CD4-positive, CD25-positive, alpha-beta regulatory T cell (primary cell): ENCODE measurements at regions not wholly inside any gene's neighbourhood (a gene's known extent, or its start where the extent isn't known, plus 50 kb on each side); places are given as distances from the start of the nearest gene placed in this dataset.

Experiments used
- ATAC-seq, 2 donors: fragments of 150-1000 bp; cut with Tn5 transposase; one replicate each; pipeline ENCODE4 v1.10.0; 2021; ENCODE audit warnings: low read depth in 2 of 2, moderate number of reproducible peaks in 2 of 2, moderate library complexity in 1 of 2
- DNase-seq, 3 donors: peaks; one replicate each; pipeline versions ENCODE4 v3.0.0 to v3.0.0-alpha.2; 2012 to 2022; ENCODE audit warnings: mixed read lengths in 1 of 3
- H3K27ac ChIP-seq: one replicate; pipeline ENCODE4 v1.7.0; 2013; ENCODE audit warnings: mild to moderate bottlenecking, low read length; ENCODE audit not compliant: insufficient read depth, poor library complexity, severe bottlenecking
- H3K27me3 ChIP-seq: one replicate; pipeline ENCODE4 v1.7.0; 2013; ENCODE audit warnings: low read length; ENCODE audit not compliant: control insufficient read depth, insufficient read depth
- H3K36me3 ChIP-seq: one replicate; pipeline ENCODE4 v1.7.0; 2013; ENCODE audit warnings: mild to moderate bottlenecking, low read length, moderate library complexity; ENCODE audit not compliant: control insufficient read depth, insufficient read depth
- H3K4me1 ChIP-seq: 2 replicates; pipeline ENCODE4 v1.7.0; 2013; ENCODE audit warnings: mild to moderate bottlenecking, low read length; ENCODE audit not compliant: insufficient read depth, control insufficient read depth, poor library complexity, severe bottlenecking
- H3K4me3 ChIP-seq: one replicate; pipeline ENCODE4 v1.7.0; 2013; ENCODE audit warnings: low read depth, mild to moderate bottlenecking, low read length, moderate library complexity
- H3K9me3 ChIP-seq, 2 experiments: 1 replicate in 1 of 2; 2 replicates in 1 of 2; pipeline ENCODE4 v1.7.0; 2013; ENCODE audit warnings: low read length in 2 of 2, mild to moderate bottlenecking in 1 of 2, moderate library complexity in 1 of 2; ENCODE audit not compliant: control insufficient read depth in 2 of 2
- H3K27ac Mint-ChIP-seq, 3 donors: one replicate each; pipeline ENCODE4 v1.8.0; 2020 to 2022; ENCODE audit warnings: mild to moderate bottlenecking in 3 of 3, mixed read lengths in 3 of 3, moderate library complexity in 2 of 3
- H3K27me3 Mint-ChIP-seq: one replicate; pipeline ENCODE4 v1.8.0; 2022; ENCODE audit warnings: mild to moderate bottlenecking, mixed read lengths
- H3K36me3 Mint-ChIP-seq: one replicate; pipeline ENCODE4 v1.8.0; 2020; ENCODE audit warnings: mixed read lengths
- H3K4me1 Mint-ChIP-seq, 4 donors: one replicate each; pipeline ENCODE4 v1.8.0; 2020 to 2022; ENCODE audit warnings: mixed read lengths in 4 of 4, mild to moderate bottlenecking in 1 of 4
- H3K4me3 Mint-ChIP-seq, 4 donors: one replicate each; pipeline ENCODE4 v1.8.0; 2020 to 2022; ENCODE audit warnings: mild to moderate bottlenecking in 4 of 4, mixed read lengths in 4 of 4, moderate library complexity in 3 of 4
- H3K9me3 Mint-ChIP-seq, 7 donors: one replicate each; pipeline ENCODE4 v1.8.0; 2020 to 2022; ENCODE audit warnings: mixed read lengths in 7 of 7, mild to moderate bottlenecking in 3 of 7, moderate library complexity in 2 of 7

DNA sequence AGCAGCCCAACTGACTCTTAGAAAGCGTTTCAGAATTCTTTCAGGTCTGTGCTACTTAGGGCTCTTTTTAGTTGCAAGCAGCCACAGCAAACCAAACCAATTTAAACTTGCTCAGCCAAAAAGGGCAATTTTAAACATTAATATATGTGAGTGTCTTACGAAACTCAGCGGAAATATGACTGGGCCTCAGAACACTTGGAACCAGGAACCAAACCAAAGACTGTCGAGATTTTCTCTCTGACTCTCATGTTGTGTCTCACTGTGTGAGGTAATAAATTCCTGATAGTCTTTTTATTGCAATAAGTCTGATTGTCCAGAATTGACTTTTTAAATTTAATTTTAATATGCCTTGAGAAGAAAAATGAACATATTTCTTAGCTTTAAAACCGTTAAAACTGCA, 122.3 kb downstream of the SYF2 start:
- Histone ChIP-seq H3K27ac (no peak overlapping the region), H3K4me3 (no peak overlapping the region), H3K36me3 (no peaks in the 10 kb centered on the region), H3K9me3 (peaks cover 0 to 14% of the 10 kb centered on the region in 2 experiments), H3K4me1 (no peaks in the 10 kb centered on the region), H3K27me3 (peaks cover 3% of the 10 kb centered on the region)
- Mint-ChIP-seq H3K27me3 (peaks cover 17% of the 10 kb centered on the region), H3K36me3 (no peaks in the 10 kb centered on the region), H3K4me3 (no peak overlapping the region), H3K4me1 (peaks cover 0 to 8% (median 3%) of the 10 kb centered on the region in 4 donors), H3K9me3 (peaks cover 0 to 11% (median 3%) of the 10 kb centered on the region in 7 donors), H3K27ac (no peak overlapping the region)
- ATAC-seq, result no peak
- DNase-seq, result no peak

GRCh38 chr1:25109531-25109951, 122.8 kb downstream of the SYF2 start:
- no peak overlapping the region for H3K4me3 ChIP-seq
- Mint-ChIP-seq H3K9me3 (peaks cover 0 to 11% (median 3%) of the 10 kb centered on the region in 7 donors), H3K4me1 (peaks cover 0 to 8% (median 3%) of the 10 kb centered on the region in 4 donors), H3K36me3 (no peaks in the 10 kb centered on the region), H3K4me3 (no peak overlapping the region), H3K27me3 (peaks cover 18% of the 10 kb centered on the region), H3K27ac (peak overlapping the region in 1 of 3 donors; percentile 59)
- DNase-seq (peak in 2 of 3 donors; percentile 16 to 45), ATAC-seq (peak; percentile 47 to 50)
- H3K4me1 ChIP-seq, result no peaks in the 10 kb centered on the region
- no peaks in the 10 kb centered on the region for H3K27me3 ChIP-seq
- H3K36me3 ChIP-seq, result no peaks in the 10 kb centered on the region
- H3K9me3 ChIP-seq, result peaks cover 0 to 14% of the 10 kb centered on the region in 2 experiments
- no peak overlapping the region for H3K27ac ChIP-seq

GRCh38 chr1:25107643-25108010, 124.7 kb downstream of the SYF2 start:
- Histone ChIP-seq H3K27ac (no peak overlapping the region), H3K4me1 (no peaks in the 10 kb centered on the region), H3K9me3 (peaks cover 0 to 14% of the 10 kb centered on the region in 2 experiments), H3K36me3 (no peaks in the 10 kb centered on the region), H3K27me3 (no peaks in the 10 kb centered on the region), H3K4me3 (no peak overlapping the region)
- Mint-ChIP-seq H3K27me3 (peaks cover 18% of the 10 kb centered on the region), H3K36me3 (no peaks in the 10 kb centered on the region), H3K9me3 (peaks cover 0 to 11% (median 3%) of the 10 kb centered on the region in 7 donors), H3K4me1 (peaks cover 0 to 8% (median 3%) of the 10 kb centered on the region in 4 donors), H3K27ac (no peak overlapping the region), H3K4me3 (no peak overlapping the region)
- DNase-seq (no peak), ATAC-seq (no peak)

DNA sequence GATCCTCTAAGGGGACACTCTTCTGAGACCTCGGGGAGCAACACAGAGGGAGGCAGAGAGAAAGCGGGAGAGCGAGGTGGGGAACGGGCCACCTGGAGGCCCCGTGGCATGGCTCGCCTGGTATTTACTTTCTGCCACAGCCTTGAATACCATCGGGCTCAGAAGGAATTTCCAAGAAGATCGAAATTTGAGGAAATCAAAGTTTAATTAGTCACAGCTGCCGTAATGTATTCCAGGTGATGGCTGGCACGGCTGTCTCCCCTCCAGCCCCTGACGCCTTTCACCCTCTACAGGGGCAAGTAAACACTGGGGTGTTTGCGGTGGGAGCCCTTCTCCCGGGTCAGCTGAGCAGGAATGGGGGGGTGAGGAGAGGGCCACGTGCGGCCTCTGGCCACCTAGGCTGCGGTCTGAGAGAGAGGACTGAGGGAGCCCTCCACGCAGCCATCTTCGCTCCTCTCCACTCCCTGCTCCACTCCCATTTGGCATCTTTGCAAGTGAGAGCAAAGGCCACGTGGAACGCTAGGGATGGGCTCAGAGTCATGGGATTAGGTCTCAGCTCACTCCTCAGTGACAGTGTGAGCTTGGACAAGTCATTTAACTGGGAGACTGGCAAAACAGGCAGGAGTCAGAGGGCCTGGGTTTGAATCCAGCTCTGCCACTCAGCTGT, 125.2 kb downstream of the SYF2 start:
- Mint-ChIP-seq H3K4me1 (peaks cover 0 to 8% (median 3%) of the 10 kb centered on the region in 4 donors), H3K4me3 (no peak overlapping the region), H3K9me3 (peaks cover 0 to 11% (median 3%) of the 10 kb centered on the region in 7 donors), H3K27me3 (peaks cover 18% of the 10 kb centered on the region), H3K27ac (no peak overlapping the region), H3K36me3 (no peaks in the 10 kb centered on the region)
- Histone ChIP-seq H3K4me1 (no peaks in the 10 kb centered on the region), H3K27me3 (no peaks in the 10 kb centered on the region), H3K4me3 (no peak overlapping the region), H3K27ac (no peak overlapping the region), H3K36me3 (no peaks in the 10 kb centered on the region), H3K9me3 (peaks cover 0 to 14% of the 10 kb centered on the region in 2 experiments)
- no peak for ATAC-seq
- no peak for DNase-seq

DNA sequence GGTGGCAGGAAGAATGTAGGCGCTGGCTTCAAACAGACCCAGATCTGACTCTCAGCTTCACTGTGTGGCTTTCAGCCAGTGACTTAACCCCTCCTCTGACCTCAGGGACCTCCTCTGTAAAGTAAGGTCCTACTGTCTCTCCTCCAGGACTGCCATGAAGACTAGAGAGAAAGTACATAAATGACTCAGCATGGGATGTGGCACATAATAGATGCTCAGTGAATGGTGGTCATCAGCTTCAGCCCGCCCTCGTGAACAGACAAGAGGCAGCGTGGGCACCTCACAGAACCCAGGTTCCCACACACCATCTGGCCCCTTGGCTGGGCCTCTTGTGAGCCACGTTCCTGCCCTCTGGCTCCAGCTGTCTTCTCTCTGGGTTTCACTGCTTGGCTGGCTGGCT, 126.0 kb downstream of the SYF2 start:
- H3K4me1 Mint-ChIP-seq, result peaks cover 0 to 10% (median 7%) of the 10 kb centered on the region in 4 donors
- H3K9me3 Mint-ChIP-seq, result peaks cover 0 to 11% (median 3%) of the 10 kb centered on the region in 7 donors
- no peaks in the 10 kb centered on the region for H3K36me3 ChIP-seq
- no peak overlapping the region for H3K27ac ChIP-seq
- H3K36me3 Mint-ChIP-seq, result no peaks in the 10 kb centered on the region
- no peak overlapping the region for H3K27ac Mint-ChIP-seq
- peaks cover 0 to 14% of the 10 kb centered on the region in 2 experiments for H3K9me3 ChIP-seq
- no peak for ATAC-seq
- DNase-seq, result no peak
- H3K4me3 ChIP-seq, result no peak overlapping the region
- H3K27me3 Mint-ChIP-seq, result peaks cover 22% of the 10 kb centered on the region
- H3K27me3 ChIP-seq, result no peaks in the 10 kb centered on the region
- no peak overlapping the region for H3K4me3 Mint-ChIP-seq
- H3K4me1 ChIP-seq, result peaks cover 5% of the 10 kb centered on the region

GRCh38 chr1:25105836-25106235, 126.5 kb downstream of the SYF2 start:
- Mint-ChIP-seq H3K36me3 (no peaks in the 10 kb centered on the region), H3K4me3 (no peak overlapping the region), H3K27me3 (peaks cover 22% of the 10 kb centered on the region), H3K27ac (no peak overlapping the region), H3K4me1 (peaks cover 0 to 14% (median 8%) of the 10 kb centered on the region in 4 donors), H3K9me3 (peaks cover 0 to 11% (median 3%) of the 10 kb centered on the region in 7 donors)
- no peak for ATAC-seq
- DNase-seq, result no peak
- Histone ChIP-seq H3K27me3 (no peaks in the 10 kb centered on the region), H3K4me1 (peaks cover 6% of the 10 kb centered on the region), H3K9me3 (peaks cover 0 to 14% of the 10 kb centered on the region in 2 experiments), H3K4me3 (no peak overlapping the region), H3K27ac (no peak overlapping the region), H3K36me3 (no peaks in the 10 kb centered on the region)

DNA sequence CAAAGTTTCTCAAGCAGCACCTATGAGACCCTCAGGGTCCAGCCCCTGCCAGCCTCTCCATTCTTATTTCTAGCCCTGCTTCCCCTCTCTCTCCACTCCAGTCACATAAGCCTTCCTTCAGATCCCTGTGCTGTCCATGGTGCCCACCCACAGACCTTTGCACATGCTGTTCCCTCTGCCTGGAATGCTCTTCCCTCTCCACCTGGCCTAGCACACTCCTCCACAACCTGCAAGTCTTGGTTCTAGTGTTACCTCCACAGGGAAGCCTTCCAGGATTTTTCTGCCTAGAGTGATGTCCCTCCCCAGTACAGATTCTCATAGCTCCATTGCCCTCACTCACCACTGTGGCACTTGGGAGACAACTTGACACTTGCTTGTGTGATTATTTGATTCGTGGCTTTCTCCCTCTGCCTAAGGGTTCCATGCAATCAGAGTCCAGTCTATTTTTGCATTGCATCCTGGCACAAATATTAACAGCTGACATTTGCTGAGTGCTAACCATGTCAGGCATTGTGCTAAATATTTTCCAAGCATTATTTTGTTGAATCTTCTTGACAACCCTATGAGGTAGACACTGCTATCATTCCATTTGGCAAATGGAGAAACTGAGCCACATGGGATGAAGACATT, 127.3 kb downstream of the SYF2 start:
- H3K27ac Mint-ChIP-seq, result peak overlapping the region in 1 of 3 donors; percentile 3
- H3K4me3 Mint-ChIP-seq, result no peak overlapping the region
- DNase-seq (no peak), ATAC-seq (no peak)
- Histone ChIP-seq H3K4me3 (no peak overlapping the region), H3K36me3 (no peaks in the 10 kb centered on the region), H3K9me3 (peaks cover 0 to 12% of the 10 kb centered on the region in 2 experiments), H3K27me3 (no peaks in the 10 kb centered on the region), H3K4me1 (peaks cover 6% of the 10 kb centered on the region), H3K27ac (no peak overlapping the region)
- peaks cover 16% of the 10 kb centered on the region for H3K27me3 Mint-ChIP-seq
- H3K36me3 Mint-ChIP-seq, result no peaks in the 10 kb centered on the region
- H3K9me3 Mint-ChIP-seq, result peaks cover 0 to 11% (median 3%) of the 10 kb centered on the region in 7 donors
- H3K4me1 Mint-ChIP-seq, result peaks cover 0 to 18% (median 8%) of the 10 kb centered on the region in 4 donors
